DMS153 treated with DMSO at 0.1 percent for 48 hours (cell line): ENCODE measurements at regions not wholly inside any gene's neighbourhood (a gene's known extent, or its start where the extent isn't known, plus 50 kb on each side); places are given as distances from the start of the nearest gene placed in this dataset.

Source experiments
- DNase-seq: peaks from one replicate; lab custom pipeline; 2025; ENCODE audit not compliant: unreplicated experiment; lab: John Stamatoyannopoulos, UW

DNA sequence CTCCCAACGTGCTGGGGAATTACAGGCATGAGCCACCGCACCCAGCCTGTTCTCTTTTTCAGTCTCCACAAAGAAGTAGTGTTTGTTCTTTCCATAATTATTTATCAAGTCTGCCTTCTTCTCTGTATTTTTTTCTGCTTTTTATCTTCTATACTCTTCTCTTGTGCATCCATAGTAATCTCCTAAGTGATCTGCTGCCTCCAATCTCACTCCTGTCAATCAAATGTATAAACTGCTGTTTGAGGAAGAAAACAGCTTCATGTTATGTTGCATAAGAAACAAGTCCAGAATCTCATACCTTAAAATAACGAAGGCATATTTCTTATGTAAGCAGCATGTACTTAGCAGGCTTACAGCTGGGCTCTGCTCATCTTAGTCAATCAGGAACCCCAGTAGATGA, 801.6 kb upstream of the NR2F2 start:
- no peak for DNase-seq

DNA sequence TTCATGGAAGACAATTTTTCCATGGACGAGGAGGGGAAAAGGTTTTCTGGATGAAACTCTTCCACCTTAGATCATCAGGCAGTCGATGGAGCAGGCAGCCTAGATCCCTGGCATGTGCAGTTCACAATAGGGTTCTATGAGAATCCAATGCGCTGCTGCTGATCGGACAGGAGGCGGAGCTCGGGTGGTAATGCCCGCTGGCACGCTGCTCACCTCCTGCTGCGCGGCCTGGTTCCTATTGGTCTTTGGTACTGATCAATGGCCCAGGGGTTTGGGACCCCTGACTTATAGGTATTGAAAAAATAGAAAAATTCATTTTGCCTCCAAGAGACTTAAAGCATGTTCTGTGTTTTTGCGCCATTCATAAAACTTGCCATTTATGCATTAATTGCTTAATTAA, 793.9 kb upstream of the NR2F2 start:
- no peak for DNase-seq

GRCh38 chr15:95538693-95539092, 791.8 kb upstream of the NR2F2 start:
- no peak for DNase-seq

GRCh38 chr15:95541301-95541700, 789.2 kb upstream of the NR2F2 start:
- DNase-seq = no peak

DNA sequence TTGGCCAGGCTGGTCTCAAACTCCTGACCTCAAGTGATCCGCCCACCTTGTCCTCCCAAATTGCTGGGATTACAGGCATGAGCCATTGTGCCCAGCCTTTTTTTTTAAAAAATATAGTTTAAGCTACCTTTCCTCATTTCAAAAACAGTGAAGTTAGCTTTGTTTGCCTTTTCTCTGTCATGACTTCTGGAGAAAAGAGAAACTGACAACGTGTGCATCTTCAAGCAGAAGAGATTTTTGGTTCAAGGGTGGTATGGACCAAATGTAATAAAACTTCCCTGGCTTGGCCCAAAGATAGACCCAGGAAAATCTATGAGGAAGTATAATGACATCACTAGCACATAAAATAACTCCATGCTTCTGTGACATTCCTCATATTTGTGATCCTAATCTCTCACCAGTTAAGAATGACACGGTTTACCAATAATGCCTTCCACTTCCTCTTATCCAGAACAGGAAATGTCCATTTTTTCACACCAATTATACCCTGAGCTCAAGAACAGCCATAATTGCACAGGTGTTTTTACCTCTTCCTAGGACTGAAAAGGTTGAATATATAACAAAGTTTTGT, 781.2 kb upstream of the NR2F2 start:
- no peak for DNase-seq

DNA sequence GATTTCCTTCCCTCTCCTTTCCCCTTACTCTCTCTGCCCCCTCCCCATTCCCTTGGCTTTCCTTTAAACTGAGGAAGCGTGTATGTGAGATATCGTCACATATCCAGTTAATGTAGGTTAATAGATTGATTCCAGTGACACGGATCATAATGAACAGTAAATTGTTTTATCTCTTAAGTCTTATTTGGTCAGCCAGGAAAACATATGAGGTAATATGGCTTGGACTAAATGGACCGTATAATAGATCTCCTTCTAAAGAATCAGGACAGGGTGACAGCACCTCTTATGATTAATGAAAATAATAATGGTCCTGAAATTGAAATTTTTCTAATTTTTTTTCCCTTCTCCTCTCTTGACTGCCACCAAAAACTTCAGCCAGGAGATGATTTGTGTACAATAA, 779.8 kb upstream of the NR2F2 start:
- DNase-seq = no peak

DNA sequence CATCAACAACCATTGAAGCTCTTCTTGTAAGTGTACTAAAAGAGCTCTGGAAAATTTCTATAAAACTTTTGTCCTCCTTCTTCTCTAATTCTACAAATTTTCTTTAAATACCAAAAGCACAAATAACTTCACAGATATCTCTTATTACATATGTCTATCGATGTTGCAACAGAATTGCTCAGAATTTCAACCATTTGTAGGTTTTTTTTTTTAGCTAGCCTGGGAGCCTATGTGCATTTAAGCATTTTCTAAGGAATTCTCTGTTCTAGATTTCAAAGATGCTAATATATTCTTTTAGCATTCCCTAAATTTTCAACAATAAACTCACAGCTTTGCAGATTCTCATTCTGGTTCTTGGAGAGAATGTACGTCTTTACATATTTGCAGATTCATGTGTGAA, 774.3 kb upstream of the NR2F2 start:
- no peak for DNase-seq

GRCh38 chr15:95556866-95557225, 773.7 kb upstream of the NR2F2 start:
- DNase-seq = no peak

DNA sequence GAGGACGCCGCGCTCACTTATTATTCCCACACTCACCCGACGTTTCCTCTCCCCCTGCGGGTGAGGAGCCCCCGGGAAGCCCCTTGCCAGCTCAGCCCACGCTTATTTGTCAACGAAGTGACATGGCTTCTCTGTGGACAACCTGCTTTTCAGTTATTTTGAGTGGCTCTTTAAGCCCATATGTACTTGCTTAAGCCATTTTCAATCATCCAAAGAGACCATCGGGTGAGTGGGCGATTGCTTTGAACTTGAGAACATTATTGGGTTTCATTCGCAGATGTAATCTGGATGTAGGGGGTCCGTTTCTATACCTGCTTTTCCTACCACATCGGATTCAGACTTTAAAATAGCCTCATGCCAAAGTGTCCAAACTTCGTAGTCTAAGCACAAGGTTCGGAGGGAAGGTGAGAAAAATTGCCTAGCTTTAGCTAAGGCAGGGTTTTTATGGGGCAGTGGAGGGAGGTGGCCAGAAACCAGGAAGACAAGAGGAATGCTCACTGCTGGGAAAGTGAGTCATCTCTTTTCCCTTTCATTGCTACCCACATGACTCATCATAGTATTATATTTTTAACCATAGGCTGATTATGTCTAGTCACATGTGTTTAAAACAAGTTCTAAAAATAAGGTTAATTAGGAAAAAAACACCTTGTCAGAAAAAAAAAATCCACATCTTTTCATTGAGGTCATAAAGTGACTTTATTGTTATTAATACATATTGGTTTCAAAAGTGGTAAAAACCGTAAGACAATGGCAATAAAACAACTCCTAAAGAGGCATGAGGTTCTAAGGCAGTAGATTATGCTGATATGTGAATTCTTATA, 773.1 kb upstream of the NR2F2 start:
- no peak for DNase-seq

DNA sequence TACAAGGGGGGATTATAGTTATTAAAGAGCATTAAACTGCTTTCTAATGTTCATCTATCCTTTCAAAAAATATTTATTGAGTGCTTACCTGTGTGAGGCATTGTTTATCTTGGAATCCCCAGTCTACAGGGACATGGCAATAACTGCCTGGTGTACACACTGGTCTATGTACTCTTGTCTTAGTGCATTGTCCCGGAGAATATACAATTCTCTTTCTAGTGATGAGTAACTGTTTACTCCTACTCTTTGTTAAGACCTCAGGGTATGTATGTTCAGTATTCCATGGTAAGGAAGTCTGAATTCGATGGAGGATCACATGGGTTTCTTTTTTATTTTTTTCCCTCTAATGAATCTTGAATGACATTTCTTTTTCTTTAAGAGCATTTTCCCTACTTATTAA, 772.4 kb upstream of the NR2F2 start:
- DNase-seq = no peak

GRCh38 chr15:95558916-95559315, 771.6 kb upstream of the NR2F2 start:
- DNase-seq = no peak

DNA sequence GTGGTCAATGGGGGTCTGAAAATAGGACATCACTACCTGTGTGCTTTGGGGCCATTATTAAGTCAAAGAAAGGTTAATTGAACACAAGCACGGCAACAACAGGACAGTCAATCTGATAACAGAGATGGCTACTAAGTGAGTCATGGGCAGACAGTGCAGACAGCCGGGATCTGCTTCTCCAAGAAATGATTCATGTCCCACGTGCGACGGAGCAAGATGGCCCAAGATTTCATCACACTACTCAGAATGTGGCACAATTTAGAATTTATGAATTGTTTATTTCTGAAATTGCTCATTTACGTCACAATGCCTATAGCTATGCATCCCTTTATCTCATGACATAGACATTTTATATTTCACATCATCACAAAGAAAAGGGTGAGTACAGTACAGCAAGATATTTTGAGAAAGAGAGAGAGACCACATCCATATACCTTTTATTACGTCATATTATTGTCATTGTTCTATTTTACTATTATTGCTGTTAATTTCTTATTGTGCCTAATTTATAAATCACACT, 770.6 kb upstream of the NR2F2 start:
- DNase-seq = no peak

DNA sequence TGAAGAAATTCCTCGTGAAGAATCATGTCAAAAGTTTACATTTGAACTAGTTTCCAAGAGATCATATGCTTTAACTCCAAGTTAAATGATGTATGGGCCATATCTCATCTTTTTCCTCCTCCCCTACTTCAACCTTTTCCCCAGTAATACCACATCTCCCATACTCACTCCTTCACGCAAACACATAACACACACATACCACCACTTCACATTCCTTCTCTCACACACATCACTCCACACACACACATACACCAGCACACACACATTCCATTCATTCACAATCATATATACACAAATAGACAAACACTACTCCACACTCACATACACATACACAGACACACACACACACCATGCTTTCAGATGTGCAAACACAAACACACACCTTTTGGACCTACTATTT, 769.0 kb upstream of the NR2F2 start:
- DNase-seq = no peak

- no peak for DNase-seq
Observed at GRCh38 chr15:95563634-95564033, 766.9 kb upstream of the NR2F2 start.

DNA sequence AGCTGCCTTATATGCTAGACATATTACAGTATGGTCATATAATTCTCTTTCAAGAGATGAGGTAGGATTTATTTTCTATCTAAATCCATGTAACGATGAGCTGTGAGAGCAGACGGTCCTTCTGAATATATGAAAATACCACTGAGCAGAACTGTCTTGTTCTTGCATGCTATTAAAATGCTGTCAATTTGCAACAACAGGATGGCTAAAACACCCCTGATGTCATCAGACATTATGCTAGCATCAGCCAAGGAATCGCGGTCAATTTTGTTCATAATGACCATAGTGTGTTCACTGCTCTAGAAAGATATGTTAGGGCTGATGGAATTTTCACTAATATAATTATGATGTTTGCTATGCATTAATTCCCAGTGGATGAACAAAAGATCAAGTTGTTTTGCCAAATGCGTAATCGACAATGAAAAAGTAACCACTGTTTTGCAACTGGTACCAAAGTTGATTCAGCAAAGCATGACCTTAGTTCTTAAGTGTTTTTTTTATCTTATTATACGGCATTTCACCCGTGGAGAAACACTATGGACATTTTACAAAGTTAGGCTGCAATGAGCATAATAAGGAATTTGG, 765.4 kb upstream of the NR2F2 start:
- DNase-seq = no peak

- DNase-seq = no peak
Observed at GRCh38 chr15:95565690-95566089, 764.8 kb upstream of the NR2F2 start.

DNA sequence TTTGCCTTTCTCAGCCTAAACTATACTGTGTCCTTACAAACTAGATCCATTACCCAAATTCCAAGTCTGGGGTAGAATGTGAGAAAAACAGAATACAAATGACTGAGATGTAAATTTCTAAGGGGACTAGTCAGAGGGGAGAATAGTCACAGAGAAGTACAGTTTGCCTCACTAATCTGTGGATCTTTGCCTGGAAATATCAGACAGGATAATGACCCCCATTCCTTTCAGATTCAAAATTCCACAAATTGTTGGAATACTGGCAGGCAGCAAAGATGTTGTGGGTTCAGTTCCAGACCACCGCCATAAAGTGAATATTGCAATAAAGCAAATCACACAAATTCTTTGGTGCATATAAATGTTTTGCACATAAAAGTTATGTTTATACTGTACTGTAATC, 762.8 kb upstream of the NR2F2 start:
- no peak for DNase-seq

GRCh38 chr15:95574053-95574452, 756.4 kb upstream of the NR2F2 start:
- no peak for DNase-seq

- no peak for DNase-seq
Observed at GRCh38 chr15:95577927-95578326, 752.6 kb upstream of the NR2F2 start.

- no peak for DNase-seq
Observed at GRCh38 chr15:95580121-95580520, 750.4 kb upstream of the NR2F2 start.

GRCh38 chr15:95581595-95581994, 748.9 kb upstream of the NR2F2 start:
- DNase-seq = no peak

- DNase-seq = no peak
Observed at GRCh38 chr15:95584088-95584487, 746.4 kb upstream of the NR2F2 start.
